ENCODE measurements at regions not wholly inside any gene's neighbourhood (a gene's known extent, or its start where the extent isn't known, plus 50 kb on each side); places are given as distances from the start of the nearest gene placed in this dataset.

- no peak overlapping the region for H3K9ac ChIP-seq (ENCODE audit: insufficient read depth, low read length)
- peaks cover 3% of the 10 kb centered on the region for H3K27me3 ChIP-seq (ENCODE audit: control insufficient read depth, insufficient read depth, low read length)
- no peaks in the 10 kb centered on the region for H4K20me1 ChIP-seq (ENCODE audit: control insufficient read depth, extremely low read depth, insufficient read depth, low read length)
- DNase-seq (ENCODE audit: low read depth in 2 of 2) = peak; percentile 24 to 49
- no peak overlapping the region for H3K4me2 ChIP-seq (ENCODE audit: extremely low read depth, insufficient read depth, low read length)
- H3K79me2 ChIP-seq (ENCODE audit: control insufficient read depth, insufficient read depth, low read length) = no peaks in the 10 kb centered on the region
- no peaks in the 10 kb centered on the region for H3K9me3 ChIP-seq (ENCODE audit: control insufficient read depth, insufficient read depth, low read depth, low read length)
- no peak overlapping the region for H3K4me3 ChIP-seq (replicated peaks in 1 of 4; ENCODE audit: control extremely low read depth in 1 of 4, insufficient read depth in 1 of 4, low read depth in 3 of 4, low read length in 4 of 4)
- H2AFZ ChIP-seq (ENCODE audit: low read length) = no peak overlapping the region
- no peak overlapping the region for H3K27ac ChIP-seq (ENCODE audit: insufficient read depth, low read length)
- H3K36me3 ChIP-seq (ENCODE audit: control insufficient read depth, insufficient read depth, low read length) = no peaks in the 10 kb centered on the region
- no peaks in the 10 kb centered on the region for H3K4me1 ChIP-seq (ENCODE audit: control insufficient read depth, extremely low read depth, insufficient read depth, low read length)
- no peak for TF ChIP-seq EZH2 (IDR thresholded peaks at IDR 0.05; ENCODE audit: low read length, missing control alignments)
- TF ChIP-seq, protein P1, sequence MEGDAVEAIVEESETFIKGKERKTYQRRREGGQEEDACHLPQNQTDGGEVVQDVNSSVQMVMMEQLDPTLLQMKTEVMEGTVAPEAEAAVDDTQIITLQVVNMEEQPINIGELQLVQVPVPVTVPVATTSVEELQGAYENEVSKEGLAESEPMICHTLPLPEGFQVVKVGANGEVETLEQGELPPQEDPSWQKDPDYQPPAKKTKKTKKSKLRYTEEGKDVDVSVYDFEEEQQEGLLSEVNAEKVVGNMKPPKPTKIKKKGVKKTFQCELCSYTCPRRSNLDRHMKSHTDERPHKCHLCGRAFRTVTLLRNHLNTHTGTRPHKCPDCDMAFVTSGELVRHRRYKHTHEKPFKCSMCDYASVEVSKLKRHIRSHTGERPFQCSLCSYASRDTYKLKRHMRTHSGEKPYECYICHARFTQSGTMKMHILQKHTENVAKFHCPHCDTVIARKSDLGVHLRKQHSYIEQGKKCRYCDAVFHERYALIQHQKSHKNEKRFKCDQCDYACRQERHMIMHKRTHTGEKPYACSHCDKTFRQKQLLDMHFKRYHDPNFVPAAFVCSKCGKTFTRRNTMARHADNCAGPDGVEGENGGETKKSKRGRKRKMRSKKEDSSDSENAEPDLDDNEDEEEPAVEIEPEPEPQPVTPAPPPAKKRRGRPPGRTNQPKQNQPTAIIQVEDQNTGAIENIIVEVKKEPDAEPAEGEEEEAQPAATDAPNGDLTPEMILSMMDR (conservative IDR thresholded peaks at IDR 0.05 in 1 of 2, IDR thresholded peaks at IDR 0.05 in 1 of 2; ENCODE audit: low read depth in 1 of 2, low read length in 2 of 2) = no peak
Measured at GRCh38 chr7:3218411-3219225, 82.4 kb upstream of the SDK1 start.

GRCh38 chr7:3229904-3230470 lies 71.1 kb upstream of the SDK1 start:
- DNase-seq (ENCODE audit: low read depth in 2 of 2) = no peak
- Histone ChIP-seq H3K79me2 (ENCODE audit: control insufficient read depth, insufficient read depth, low read length) (no peaks in the 10 kb centered on the region), H3K4me2 (ENCODE audit: extremely low read depth, insufficient read depth, low read length) (no peak overlapping the region), H3K27me3 (ENCODE audit: control insufficient read depth, insufficient read depth, low read length) (no peaks in the 10 kb centered on the region), H3K27ac (ENCODE audit: insufficient read depth, low read length) (no peak overlapping the region), H3K4me3 (replicated peaks in 1 of 4; ENCODE audit: control extremely low read depth in 1 of 4, insufficient read depth in 1 of 4, low read depth in 3 of 4, low read length in 4 of 4) (no peak overlapping the region), H3K4me1 (ENCODE audit: control insufficient read depth, extremely low read depth, insufficient read depth, low read length) (no peaks in the 10 kb centered on the region), H2AFZ (ENCODE audit: low read length) (no peak overlapping the region), H3K9ac (ENCODE audit: insufficient read depth, low read length) (no peak overlapping the region), H4K20me1 (ENCODE audit: control insufficient read depth, extremely low read depth, insufficient read depth, low read length) (no peaks in the 10 kb centered on the region), H3K9me3 (ENCODE audit: control insufficient read depth, insufficient read depth, low read depth, low read length) (no peaks in the 10 kb centered on the region), H3K36me3 (ENCODE audit: control insufficient read depth, insufficient read depth, low read length) (no peaks in the 10 kb centered on the region)
- TF ChIP-seq EZH2 (IDR thresholded peaks at IDR 0.05; ENCODE audit: low read length, missing control alignments) = no peak
- TF ChIP-seq, protein P1 (conservative IDR thresholded peaks at IDR 0.05 in 1 of 2, IDR thresholded peaks at IDR 0.05 in 1 of 2; ENCODE audit: low read depth in 1 of 2, low read length in 2 of 2) = no peak

GRCh38 chr7:3230908-3231307 lies 70.1 kb upstream of the SDK1 start:
- H3K9ac ChIP-seq (ENCODE audit: insufficient read depth, low read length) = no peak overlapping the region
- H3K27me3 ChIP-seq (ENCODE audit: control insufficient read depth, insufficient read depth, low read length) = no peaks in the 10 kb centered on the region
- no peak overlapping the region for H3K4me2 ChIP-seq (ENCODE audit: extremely low read depth, insufficient read depth, low read length)
- no peak for DNase-seq (ENCODE audit: low read depth in 2 of 2)
- H3K4me3 ChIP-seq (replicated peaks in 1 of 4; ENCODE audit: control extremely low read depth in 1 of 4, insufficient read depth in 1 of 4, low read depth in 3 of 4, low read length in 4 of 4) = no peak overlapping the region
- no peak overlapping the region for H3K27ac ChIP-seq (ENCODE audit: insufficient read depth, low read length)
- no peaks in the 10 kb centered on the region for H3K36me3 ChIP-seq (ENCODE audit: control insufficient read depth, insufficient read depth, low read length)
- no peaks in the 10 kb centered on the region for H3K9me3 ChIP-seq (ENCODE audit: control insufficient read depth, insufficient read depth, low read depth, low read length)
- no peaks in the 10 kb centered on the region for H3K79me2 ChIP-seq (ENCODE audit: control insufficient read depth, insufficient read depth, low read length)
- H2AFZ ChIP-seq (ENCODE audit: low read length) = no peak overlapping the region
- TF ChIP-seq EZH2 (IDR thresholded peaks at IDR 0.05; ENCODE audit: low read length, missing control alignments) = no peak
- TF ChIP-seq, protein P1 (conservative IDR thresholded peaks at IDR 0.05 in 1 of 2, IDR thresholded peaks at IDR 0.05 in 1 of 2; ENCODE audit: low read depth in 1 of 2, low read length in 2 of 2) = no peak
- no peaks in the 10 kb centered on the region for H4K20me1 ChIP-seq (ENCODE audit: control insufficient read depth, extremely low read depth, insufficient read depth, low read length)
- no peaks in the 10 kb centered on the region for H3K4me1 ChIP-seq (ENCODE audit: control insufficient read depth, extremely low read depth, insufficient read depth, low read length)

Data from fibroblast of lung (primary cell).